PC-3 (cell line): ENCODE measurements at regions not wholly inside any gene's neighbourhood (a gene's known extent, or its start where the extent isn't known, plus 50 kb on each side); places are given as distances from the start of the nearest gene placed in this dataset.

Experiments
- CTCF ChIP-seq: fragments of 300-600 bp; sonication (generic); conservative IDR thresholded peaks from 2 replicates; pipeline ENCODE4 v1.5.1; 2017; ENCODE audit warnings: antibody characterized with exemption, low read depth, mild to moderate bottlenecking, low read length
- EZH2 ChIP-seq: fragments of 300-600 bp; sonication (generic); IDR thresholded peaks from one replicate; pipeline ENCODE4 v1.6.1; 2017; ENCODE audit warnings: antibody characterized with exemption, mild to moderate bottlenecking, low read length; ENCODE audit not compliant: unreplicated experiment
- EZH2phosphoT487 ChIP-seq: fragments of 300-600 bp; sonication (generic); IDR thresholded peaks from 2 replicates; pipeline ENCODE4 v1.6.1; 2018; ENCODE audit warnings: mild to moderate bottlenecking, antibody characterized with exemption, low read length, borderline replicate concordance

DNA sequence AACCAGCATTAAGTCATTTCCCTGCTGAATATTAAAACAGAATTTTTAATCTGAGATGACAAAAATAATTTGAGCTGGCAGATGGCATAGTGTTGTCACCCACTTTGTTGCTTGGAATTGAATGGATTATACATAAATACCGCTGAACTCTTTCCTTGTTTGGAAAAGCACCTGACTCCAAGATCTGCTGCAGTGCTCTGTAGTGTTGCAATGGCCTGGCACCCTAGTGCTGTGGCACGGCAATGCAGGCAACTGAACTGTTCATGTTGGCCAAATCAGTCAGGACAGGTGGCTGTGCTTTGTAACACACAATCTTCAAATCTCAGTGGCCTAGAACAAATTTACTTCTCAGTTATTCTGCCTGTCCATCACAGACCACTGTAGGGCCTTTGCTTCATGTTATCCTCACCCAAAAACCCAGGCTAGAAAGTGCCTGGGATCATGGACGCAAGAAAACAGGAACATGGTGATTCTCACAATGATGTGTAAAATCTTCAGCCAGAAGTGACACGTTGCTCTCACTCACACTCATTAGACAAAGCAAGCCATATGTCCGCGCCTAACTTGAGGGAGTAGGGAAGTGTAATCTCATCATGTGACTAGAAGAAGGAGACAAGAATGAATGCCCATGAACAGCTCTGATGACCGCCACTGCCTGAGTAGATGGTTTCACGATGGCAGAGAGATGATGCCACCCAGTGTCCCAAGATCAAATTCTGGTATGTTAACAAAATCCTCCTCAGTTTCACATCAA, 191.9 kb upstream of the PUM3 start:
- TF ChIP-seq CTCF (no peak), EZH2phosphoT487 (no peak), EZH2 (no peak)
